ENCODE measurements at regions not wholly inside any gene's neighbourhood (a gene's known extent, or its start where the extent isn't known, plus 50 kb on each side); places are given as distances from the start of the nearest gene placed in this dataset.

- H3K79me1 ChIP-seq (ENCODE audit: low read depth in 1 of 2, low read length in 2 of 2) = no peaks in the 10 kb centered on the region
- no peak overlapping the region for H2BK20ac ChIP-seq (ENCODE audit: low read depth, low read length)
- H2AFZ ChIP-seq (replicated peaks; ENCODE audit: low read length, poor library complexity) = no peak overlapping the region
- ATAC-seq (ENCODE audit: low read depth) (no peak), DNase-seq (no peak)
- no peaks in the 10 kb centered on the region for H3K9me1 ChIP-seq (ENCODE audit: insufficient read depth, low read length)
- POLR2A ChIA-PET (ENCODE audit: unreplicated experiment) = no interaction called here
- CTCF ChIA-PET = no interaction called here
- H3K4me1 ChIP-seq (ENCODE audit: control insufficient read depth, insufficient read depth, low read length) = no peaks in the 10 kb centered on the region; the same call in 1 of the 2 replicates
- no peak overlapping the region for H2AK5ac ChIP-seq (ENCODE audit: low read depth, low read length)
- H3K56ac ChIP-seq (ENCODE audit: extremely low read depth, insufficient read depth, low read length) = no peak overlapping the region
- TF ChIP-seq BHLHE40 (IDR thresholded peaks at IDR 0.05; ENCODE audit: low read depth, low read length) (no peak), RAD21 (IDR thresholded peaks at IDR 0.05; ENCODE audit: low read length) (no peak), NFE2L2 (IDR thresholded peaks at IDR 0.05; ENCODE audit: low read depth, low read length) (no peak), FOS (IDR thresholded peaks at IDR 0.05; ENCODE audit: low read depth, low read length) (no peak), CEBPB (IDR thresholded peaks at IDR 0.05; ENCODE audit: low read depth, low read length) (no peak), ELK1 (IDR thresholded peaks at IDR 0.05; ENCODE audit: borderline replicate concordance, low read depth, low read length) (no peak), USF2 (IDR thresholded peaks at IDR 0.05; ENCODE audit: low read depth, low read length) (no peak), CHD1 (IDR thresholded peaks at IDR 0.05; ENCODE audit: low read depth, low read length) (no peak), RCOR1 (IDR thresholded peaks at IDR 0.05; ENCODE audit: insufficient replicate concordance, low read length) (no peak), MAZ (IDR thresholded peaks at IDR 0.05; ENCODE audit: borderline replicate concordance, low read depth, low read length) (no peak), RFX5 (IDR thresholded peaks at IDR 0.05; ENCODE audit: low read depth, low read length) (no peak), MAFK (IDR thresholded peaks at IDR 0.05; ENCODE audit: low read depth, low read length) (no peak), SMC3 (IDR thresholded peaks at IDR 0.05; ENCODE audit: low read depth, low read length) (no peak), POLR2A (IDR thresholded peaks at IDR 0.05; ENCODE audit: low read depth, low read length) (no peak), CTCF (conservative IDR thresholded peaks at IDR 0.05; ENCODE audit: low read depth, low read length) (no peak)
- H2BK120ac ChIP-seq (ENCODE audit: low read depth, low read length) = no peak overlapping the region
- H4K5ac ChIP-seq (ENCODE audit: low read depth, low read length) = no peak overlapping the region
- H4K91ac ChIP-seq (ENCODE audit: insufficient read depth, low read depth, low read length) = no peak overlapping the region
- no TSS peak for BruUV-seq (replicated peaks)
- H3K9me3 ChIP-seq (ENCODE audit: control insufficient read depth, insufficient read depth, low read length) = no peaks in the 10 kb centered on the region; the same call in 1 of the 2 replicates
- no peak overlapping the region for H2AK9ac ChIP-seq (replicated peaks; ENCODE audit: low read depth, low read length, poor library complexity)
- no peak overlapping the region for H3K18ac ChIP-seq (ENCODE audit: low read depth, low read length)
- dilution Hi-C loops (cut with HindIII; ENCODE audit: low sequenced_read_pairs, unreplicated experiment) = no loop called here
- H4K8ac ChIP-seq (ENCODE audit: low read depth in 2 of 2, low read length in 2 of 2) = no peak overlapping the region
- in situ Hi-C loops (cut with MboI; ENCODE audit: low sequenced_read_pairs) = no loop called here
- H3K27me3 ChIP-seq (ENCODE audit: control insufficient read depth, insufficient read depth, low read length) = no peaks in the 10 kb centered on the region
- H3K27ac ChIP-seq (ENCODE audit: insufficient read depth, low read length) = no peak overlapping the region
- no peaks in the 10 kb centered on the region for H4K20me1 ChIP-seq (ENCODE audit: insufficient read depth, low read length)
- H3K14ac ChIP-seq (replicated peaks; ENCODE audit: low read depth, low read length) = no peak overlapping the region
- H3K4me3 ChIP-seq (ENCODE audit: insufficient read depth, low read depth, low read length) = no peak overlapping the region
- no peak overlapping the region for H2BK15ac ChIP-seq (ENCODE audit: low read depth, low read length)
- no peak overlapping the region for H3K4me2 ChIP-seq (ENCODE audit: low read depth, low read length)
- no peaks in the 10 kb centered on the region for H3K36me3 ChIP-seq (ENCODE audit: control insufficient read depth, insufficient read depth, low read length)
- no peak overlapping the region for H3K9ac ChIP-seq (ENCODE audit: low read depth, low read length)
- no CpG with 5 or more reads among the region's 1 CpG for WGBS, 2 experiments (ENCODE audit: extremely low coverage in 2 of 2, insufficient read length in 1 of 2)
- H2BK5ac ChIP-seq (ENCODE audit: low read depth, low read length, poor library complexity, severe bottlenecking) = no peak overlapping the region
- intact Hi-C loops (cut with micrococcal nuclease) = no loop called here
- no peak overlapping the region for H3K4ac ChIP-seq (ENCODE audit: low read depth, low read length)
- no peak overlapping the region for H3K23ac ChIP-seq (ENCODE audit: low read depth, low read length)
Observed at GRCh38 chr12:77210724-77211123, 145.4 kb upstream of the E2F7 start.

All from IMR-90 (cell line).